Mucosa of rectum (tissue), 2 donors: ENCODE measurements at regions not wholly inside any gene's neighbourhood (a gene's known extent, or its start where the extent isn't known, plus 50 kb on each side); places are given as distances from the start of the nearest gene placed in this dataset.

Experiments used
- H3K27ac ChIP-seq, 2 donors: one replicate each; pipeline ENCODE4 v1.7.0; 2013; ENCODE audit warnings: inconsistent platforms in 2 of 2, low read depth in 2 of 2, low read length in 2 of 2
- H3K27me3 ChIP-seq, 2 donors: one replicate each; pipeline ENCODE4 v1.7.0; 2013; ENCODE audit warnings: low read length in 2 of 2; ENCODE audit not compliant: control insufficient read depth in 2 of 2, insufficient read depth in 2 of 2
- H3K36me3 ChIP-seq, 2 donors: one replicate each; pipeline ENCODE4 v1.7.0; 2013; ENCODE audit warnings: low read length in 2 of 2; ENCODE audit not compliant: control insufficient read depth in 2 of 2, insufficient read depth in 2 of 2
- H3K4me1 ChIP-seq, 2 donors: one replicate each; pipeline ENCODE4 v1.7.0; 2013; ENCODE audit warnings: low read length in 2 of 2, mild to moderate bottlenecking in 1 of 2; ENCODE audit not compliant: control insufficient read depth in 2 of 2, insufficient read depth in 2 of 2
- H3K4me3 ChIP-seq, 2 donors: one replicate each; pipeline ENCODE4 v1.7.0; 2013; ENCODE audit warnings: low read length in 2 of 2
- H3K9ac ChIP-seq, 2 donors: one replicate each; pipeline ENCODE4 v1.7.0; 2013; ENCODE audit warnings: low read length in 2 of 2, low read depth in 1 of 2, mild to moderate bottlenecking in 1 of 2
- H3K9me3 ChIP-seq, 2 donors: one replicate each; pipeline ENCODE4 v1.7.0; 2013; ENCODE audit warnings: low read length in 2 of 2; ENCODE audit not compliant: control insufficient read depth in 2 of 2
- donor health status: healthy.
- donor health status: Normal muscosa, but diverticular disease.

DNA sequence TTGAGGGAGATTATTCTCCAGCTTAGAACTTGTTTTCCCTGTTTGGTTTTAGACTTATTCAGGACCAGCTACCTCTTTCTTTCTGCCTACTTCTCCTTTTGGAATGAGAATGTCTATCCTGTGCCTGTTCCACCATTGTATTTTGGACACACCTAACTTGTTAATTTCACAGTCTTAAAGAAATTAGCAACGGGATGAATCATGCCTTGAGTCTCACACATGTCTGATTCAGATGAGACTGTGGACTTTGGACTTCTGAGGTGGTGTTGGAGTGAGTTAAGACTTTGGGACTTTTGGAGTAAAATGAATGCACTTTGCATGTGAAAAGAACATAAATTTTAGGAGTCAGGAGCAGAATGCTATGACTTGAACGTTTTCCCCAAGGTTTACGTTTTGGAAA is 581.4 kb downstream of the CDH11 start:
- H3K27ac ChIP-seq: no peak overlapping the region
- H3K9me3 ChIP-seq: no peaks in the 10 kb centered on the region
- no peak overlapping the region for H3K9ac ChIP-seq
- no peaks in the 10 kb centered on the region for H3K4me1 ChIP-seq
- H3K36me3 ChIP-seq: no peaks in the 10 kb centered on the region
- no peak overlapping the region for H3K4me3 ChIP-seq
- H3K27me3 ChIP-seq: no peaks in the 10 kb centered on the region

DNA sequence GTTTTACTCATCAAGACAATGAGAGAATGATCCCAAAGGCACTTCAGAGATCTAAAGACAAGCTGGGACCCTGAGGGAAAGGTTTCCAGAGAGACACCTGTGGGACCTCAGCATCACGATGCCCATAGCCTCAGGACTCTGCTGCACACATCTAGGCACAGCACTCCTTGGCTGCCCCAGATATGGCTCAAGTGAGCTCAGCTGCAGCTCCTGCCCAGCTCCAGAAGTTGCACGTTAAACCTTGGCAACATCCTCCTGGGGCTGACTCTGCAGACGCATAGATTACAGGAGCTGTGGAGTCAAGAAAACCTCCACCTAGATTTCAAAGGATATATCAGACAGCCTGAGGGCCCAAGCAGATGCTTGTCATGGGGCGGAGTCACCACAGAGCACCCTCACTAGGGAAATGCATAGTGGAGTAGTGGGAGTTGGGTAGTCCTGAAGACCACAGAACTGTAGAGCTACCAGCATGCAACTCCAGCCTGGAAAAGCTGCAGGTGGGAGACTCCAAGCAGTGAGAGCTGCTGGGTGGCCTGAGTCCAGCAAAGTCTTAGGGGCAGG is 582.0 kb downstream of the CDH11 start:
- no peaks in the 10 kb centered on the region for H3K9me3 ChIP-seq
- no peaks in the 10 kb centered on the region for H3K27me3 ChIP-seq
- no peak overlapping the region for H3K4me3 ChIP-seq

DNA sequence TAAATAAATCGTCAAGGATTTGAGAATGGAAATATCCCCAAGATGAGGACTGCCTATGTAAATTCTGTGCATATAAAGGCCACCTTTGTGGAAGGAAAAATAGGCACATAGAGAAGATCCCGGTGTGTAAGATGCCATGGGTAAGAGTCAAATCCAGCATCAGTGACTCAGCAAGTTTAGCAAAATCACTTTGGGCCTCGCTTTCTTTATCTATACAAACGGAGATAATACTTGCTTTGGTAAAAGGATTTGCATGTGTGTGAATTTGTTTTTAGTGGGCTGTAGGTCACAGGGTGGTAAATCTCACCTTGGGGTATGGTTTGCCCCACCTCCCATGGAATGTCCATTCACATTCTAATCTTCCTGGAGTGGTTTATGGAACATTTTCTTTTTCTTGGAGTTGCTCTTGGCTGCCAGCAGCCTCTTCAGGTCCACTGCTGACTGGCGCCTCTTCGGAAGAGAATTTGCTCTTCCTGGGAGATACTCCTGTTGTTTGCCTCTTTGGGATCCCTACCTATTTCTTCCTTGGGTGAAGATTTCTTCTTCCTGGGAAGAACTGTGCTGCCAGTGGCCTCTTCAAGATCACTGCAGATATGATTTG is 587.6 kb downstream of the CDH11 start:
- H3K4me1 ChIP-seq: no peaks in the 10 kb centered on the region
- no peaks in the 10 kb centered on the region for H3K27me3 ChIP-seq
- no peaks in the 10 kb centered on the region for H3K9me3 ChIP-seq
- no peak overlapping the region for H3K9ac ChIP-seq
- H3K36me3 ChIP-seq: no peaks in the 10 kb centered on the region
- H3K4me3 ChIP-seq: no peak overlapping the region
- H3K27ac ChIP-seq: no peak overlapping the region

More for the DNA sequence above, 582.0 kb downstream of the CDH11 start:
- H3K9ac ChIP-seq: no peak overlapping the region
- no peaks in the 10 kb centered on the region for H3K4me1 ChIP-seq
- H3K36me3 ChIP-seq: no peaks in the 10 kb centered on the region
- H3K27ac ChIP-seq: no peak overlapping the region

DNA sequence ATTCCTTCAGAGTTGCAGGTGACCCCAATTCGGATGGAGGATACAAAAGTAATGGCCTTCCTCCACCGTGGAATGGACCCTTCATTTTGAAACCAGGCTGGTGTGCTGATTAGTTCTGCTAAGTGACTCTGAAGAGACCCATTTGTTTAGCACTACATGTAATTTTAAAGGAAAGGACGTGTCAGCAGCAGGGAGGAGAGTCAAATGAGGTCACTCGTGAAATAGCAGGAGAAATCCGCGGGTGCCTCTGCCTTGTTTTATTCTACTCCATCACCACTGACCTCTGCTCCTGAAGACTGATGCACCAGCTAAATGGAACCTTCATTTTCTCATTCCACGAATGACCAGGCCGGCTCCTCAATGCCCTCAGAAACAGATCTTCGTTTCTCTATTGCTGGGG is 589.2 kb downstream of the CDH11 start:
- Histone ChIP-seq H3K27ac (no peak overlapping the region), H3K4me3 (no peak overlapping the region), H3K9me3 (no peaks in the 10 kb centered on the region), H3K36me3 (no peaks in the 10 kb centered on the region), H3K27me3 (no peaks in the 10 kb centered on the region), H3K9ac (no peak overlapping the region), H3K4me1 (no peaks in the 10 kb centered on the region)

DNA sequence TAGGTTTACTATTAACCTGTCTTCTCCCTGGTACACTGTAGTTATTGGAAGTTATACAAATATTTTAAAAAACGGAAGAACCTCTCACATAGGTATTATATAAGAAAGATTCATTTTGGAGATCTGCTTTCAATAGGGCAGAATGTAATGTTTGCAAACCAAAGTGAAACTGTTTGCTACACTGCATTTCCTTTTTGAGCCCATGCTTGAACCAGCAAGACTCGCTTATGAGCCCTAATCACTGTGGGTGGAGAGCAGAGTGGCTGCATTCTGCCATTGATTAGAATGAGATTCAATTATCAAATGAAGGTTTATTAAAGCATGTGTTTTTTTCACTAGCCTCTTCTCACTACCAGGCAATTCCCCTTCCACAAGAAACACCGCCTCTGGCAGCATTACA is 589.7 kb downstream of the CDH11 start:
- Histone ChIP-seq H3K9ac (no peak overlapping the region), H3K4me3 (no peak overlapping the region), H3K9me3 (no peaks in the 10 kb centered on the region), H3K4me1 (no peaks in the 10 kb centered on the region), H3K36me3 (no peaks in the 10 kb centered on the region), H3K27ac (no peak overlapping the region), H3K27me3 (no peaks in the 10 kb centered on the region)

DNA sequence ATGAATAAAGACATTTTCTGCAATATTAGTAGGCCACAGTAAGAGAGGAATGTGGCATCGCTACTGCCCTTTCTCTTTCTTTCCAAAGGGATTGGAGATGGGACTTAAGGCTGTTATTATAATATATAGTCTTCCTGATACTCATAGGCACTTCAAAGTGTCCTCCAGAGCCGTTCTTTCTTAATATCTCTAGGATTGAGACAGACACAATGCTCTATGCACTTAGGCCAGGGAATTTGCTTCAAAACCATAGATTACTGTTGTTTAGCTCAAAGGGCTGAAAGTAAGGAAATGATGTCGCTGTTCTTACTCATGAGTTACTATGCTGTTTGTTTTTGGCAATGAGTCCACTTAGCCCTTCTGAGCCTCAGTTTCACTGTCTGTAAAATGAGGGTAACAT is 590.5 kb downstream of the CDH11 start:
- H3K27ac ChIP-seq: no peak overlapping the region
- H3K9ac ChIP-seq: no peak overlapping the region
- H3K4me1 ChIP-seq: no peaks in the 10 kb centered on the region
- no peaks in the 10 kb centered on the region for H3K9me3 ChIP-seq
- H3K27me3 ChIP-seq: no peaks in the 10 kb centered on the region
- H3K36me3 ChIP-seq: no peaks in the 10 kb centered on the region
- no peak overlapping the region for H3K4me3 ChIP-seq

DNA sequence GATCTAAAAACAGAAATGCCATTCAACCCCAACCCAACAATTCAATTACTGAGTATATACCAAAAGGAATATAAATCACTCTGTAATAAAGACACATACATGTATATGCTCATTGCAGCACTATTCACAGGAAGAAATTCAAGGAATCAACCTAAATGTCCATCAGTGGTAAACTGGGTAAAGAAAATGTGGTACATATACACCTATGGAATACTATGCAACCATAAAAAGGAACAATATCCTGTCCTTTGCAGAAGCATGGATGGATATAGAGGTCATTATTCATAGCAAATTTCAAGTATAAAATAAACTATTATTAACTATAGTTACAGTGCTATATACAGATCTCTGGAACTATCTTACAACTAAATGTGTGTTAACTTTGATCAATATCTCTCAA is 599.3 kb downstream of the CDH11 start:
- no peaks in the 10 kb centered on the region for H3K4me1 ChIP-seq
- no peak overlapping the region for H3K4me3 ChIP-seq

DNA sequence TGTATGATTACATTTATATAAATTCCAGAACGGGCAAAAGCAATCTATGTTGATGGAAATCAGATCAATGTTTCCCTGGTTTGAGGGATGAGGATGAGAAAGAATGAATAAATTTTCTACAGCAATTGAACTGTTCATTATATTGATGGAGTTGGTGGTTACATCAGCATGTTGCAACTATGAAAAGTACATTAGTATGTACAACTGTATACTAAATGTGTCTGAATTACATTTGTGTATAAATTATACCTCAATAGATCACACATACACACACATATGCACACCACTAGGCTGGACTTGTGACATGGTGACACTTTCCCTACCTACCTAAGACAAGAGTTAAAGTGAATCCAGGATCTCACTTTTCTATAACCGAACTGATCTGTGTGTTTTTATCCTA is 608.0 kb downstream of the CDH11 start:
- no peaks in the 10 kb centered on the region for H3K36me3 ChIP-seq
- no peak overlapping the region for H3K9ac ChIP-seq
- H3K27me3 ChIP-seq: no peaks in the 10 kb centered on the region
- no peaks in the 10 kb centered on the region for H3K9me3 ChIP-seq
- no peak overlapping the region for H3K27ac ChIP-seq
- no peaks in the 10 kb centered on the region for H3K4me1 ChIP-seq
- no peak overlapping the region for H3K4me3 ChIP-seq

More for the DNA sequence above, 599.3 kb downstream of the CDH11 start:
- Histone ChIP-seq H3K9ac (no peak overlapping the region), H3K36me3 (no peaks in the 10 kb centered on the region), H3K9me3 (no peaks in the 10 kb centered on the region), H3K27me3 (no peaks in the 10 kb centered on the region), H3K27ac (no peak overlapping the region)

DNA sequence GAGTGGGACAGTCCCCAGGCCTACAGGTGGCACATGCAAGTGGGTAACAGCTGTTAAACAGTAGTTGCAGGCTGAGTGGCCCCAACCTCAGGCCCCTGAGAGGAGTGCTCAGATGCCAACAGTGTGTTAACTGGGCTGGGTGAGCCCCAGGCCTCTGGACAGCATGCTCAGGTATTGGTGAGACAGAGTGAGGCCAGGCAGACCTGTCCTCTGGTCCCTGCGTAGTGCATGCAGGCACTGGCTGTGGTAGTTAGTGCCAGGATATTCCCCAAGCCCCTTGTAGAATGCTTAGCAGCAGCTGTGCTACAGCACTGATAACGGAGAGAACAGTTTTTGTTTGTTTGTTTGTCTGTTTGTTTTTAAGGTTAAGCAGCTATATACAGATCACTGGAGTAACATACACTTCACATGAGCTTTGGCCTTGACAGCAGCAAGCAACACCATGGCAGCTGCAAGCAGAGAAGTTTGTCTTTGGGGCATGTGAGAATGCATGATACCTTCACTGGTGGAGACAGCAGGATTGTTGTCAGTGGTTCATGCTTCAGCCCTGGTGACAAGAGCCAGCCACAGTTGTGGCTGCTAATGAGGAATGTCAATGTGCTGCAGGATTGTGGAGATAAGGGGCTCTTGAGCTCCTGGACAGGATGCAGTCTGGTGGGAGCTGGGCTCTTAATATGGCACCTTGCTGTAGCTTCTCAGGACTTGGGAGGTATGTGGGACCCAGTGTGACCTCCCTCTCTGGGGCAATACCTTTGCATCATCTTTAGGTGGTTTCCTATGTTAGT is 614.4 kb downstream of the CDH11 start:
- no peaks in the 10 kb centered on the region for H3K27me3 ChIP-seq
- H3K27ac ChIP-seq: no peak overlapping the region
- no peak overlapping the region for H3K9ac ChIP-seq
- H3K9me3 ChIP-seq: no peaks in the 10 kb centered on the region
- H3K4me1 ChIP-seq: no peaks in the 10 kb centered on the region
- H3K36me3 ChIP-seq: no peaks in the 10 kb centered on the region
- H3K4me3 ChIP-seq: no peak overlapping the region

DNA sequence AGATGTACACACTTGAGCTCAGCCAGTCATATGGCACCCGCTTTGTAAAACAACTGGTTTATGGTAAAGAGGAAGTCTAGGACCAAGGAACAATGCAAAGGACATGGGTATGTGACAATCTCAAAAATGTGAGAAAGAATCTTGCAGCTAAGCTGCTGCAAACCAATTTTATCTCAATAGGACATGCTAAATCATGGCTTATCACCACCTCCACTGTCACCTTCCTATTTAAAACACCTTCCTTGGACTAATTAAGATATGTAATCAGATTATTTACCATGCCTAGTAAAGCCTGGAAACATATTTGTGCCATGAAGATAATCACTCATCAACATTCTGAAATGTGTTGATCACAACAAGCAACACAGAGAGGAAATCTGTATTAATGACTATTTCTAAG is 622.7 kb downstream of the CDH11 start:
- no peaks in the 10 kb centered on the region for H3K4me1 ChIP-seq
- H3K36me3 ChIP-seq: no peaks in the 10 kb centered on the region
- no peaks in the 10 kb centered on the region for H3K9me3 ChIP-seq
- no peaks in the 10 kb centered on the region for H3K27me3 ChIP-seq
- H3K27ac ChIP-seq: no peak overlapping the region
- H3K4me3 ChIP-seq: no peak overlapping the region
- H3K9ac ChIP-seq: no peak overlapping the region
